ENCODE measurements at regions not wholly inside any gene's neighbourhood (a gene's known extent, or its start where the extent isn't known, plus 50 kb on each side); places are given as distances from the start of the nearest gene placed in this dataset.
"Not testable (repeated sequence)": the region's sequence is repeated elsewhere in the genome, so short reads cannot be mapped to it uniquely, and the experiment has no call there.

GRCh38 chr22:49349181-49349835 lies 478.4 kb downstream of the BRD1 start:
- DNase-seq (ENCODE audit: low read depth): no peak

DNA sequence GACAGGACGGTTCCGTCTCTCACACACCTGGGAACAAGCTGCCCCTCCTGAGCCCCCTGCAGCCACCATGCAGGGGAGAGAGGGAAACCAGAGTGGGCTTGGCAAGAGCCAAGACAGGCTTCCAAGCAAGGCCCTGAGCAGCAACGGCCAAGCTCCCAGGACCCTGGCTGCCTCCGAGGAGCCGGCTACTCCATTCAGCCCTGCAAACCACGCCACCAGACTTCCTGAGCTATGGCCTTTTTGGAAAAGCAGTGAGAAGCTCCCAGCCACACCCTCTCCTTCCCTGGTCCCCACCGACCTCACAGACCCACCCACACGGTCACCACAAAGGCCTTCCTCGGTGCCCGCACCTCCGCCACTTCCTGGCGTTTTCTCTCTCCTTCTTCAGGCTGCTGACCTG lies 479.0 kb downstream of the BRD1 start:
- no peak for DNase-seq (ENCODE audit: low read depth)

- DNase-seq (ENCODE audit: low read depth): no peak
Measured at GRCh38 chr22:49347376-49347775, 480.3 kb downstream of the BRD1 start.

DNA sequence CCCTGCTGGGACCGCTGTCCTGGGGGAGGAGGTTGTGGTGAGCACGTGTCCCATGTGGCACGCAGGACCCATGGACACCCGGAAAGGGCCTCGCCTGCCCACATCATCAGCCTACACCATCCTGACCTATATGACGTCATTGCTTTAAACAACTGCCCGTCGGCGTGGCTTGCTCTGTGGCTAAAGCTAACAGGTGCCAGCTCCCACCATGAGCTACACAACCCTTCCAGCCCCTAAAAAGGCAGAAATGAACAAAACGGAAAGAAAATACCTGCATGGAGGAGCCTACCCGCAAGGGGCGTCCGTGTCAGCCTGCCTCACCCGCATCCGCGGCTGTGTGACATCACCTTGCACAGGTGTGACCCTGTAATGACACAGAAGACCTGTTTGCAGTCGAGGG lies 481.8 kb downstream of the BRD1 start:
- no peak for DNase-seq (ENCODE audit: low read depth)

DNA sequence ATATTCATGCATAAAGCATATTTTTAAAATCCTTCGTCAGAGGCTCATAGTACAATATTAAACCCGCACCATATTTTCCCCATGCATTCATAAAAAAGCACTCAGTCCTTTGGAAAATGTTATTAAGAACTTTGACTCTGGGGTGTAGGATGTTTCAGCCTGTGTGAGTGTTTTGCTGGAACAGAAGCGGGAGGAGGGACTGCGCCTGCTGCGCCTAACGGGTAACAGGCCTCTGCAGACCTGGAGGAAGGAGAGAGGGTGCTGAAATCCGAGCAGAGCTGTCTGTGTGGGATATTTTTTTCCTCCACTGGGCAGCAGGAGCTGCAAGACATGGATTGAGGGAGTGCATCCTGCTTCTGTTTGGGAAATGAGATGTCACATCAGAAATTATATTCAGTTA lies 483.0 kb downstream of the BRD1 start:
- no peak for DNase-seq (ENCODE audit: low read depth)

DNA sequence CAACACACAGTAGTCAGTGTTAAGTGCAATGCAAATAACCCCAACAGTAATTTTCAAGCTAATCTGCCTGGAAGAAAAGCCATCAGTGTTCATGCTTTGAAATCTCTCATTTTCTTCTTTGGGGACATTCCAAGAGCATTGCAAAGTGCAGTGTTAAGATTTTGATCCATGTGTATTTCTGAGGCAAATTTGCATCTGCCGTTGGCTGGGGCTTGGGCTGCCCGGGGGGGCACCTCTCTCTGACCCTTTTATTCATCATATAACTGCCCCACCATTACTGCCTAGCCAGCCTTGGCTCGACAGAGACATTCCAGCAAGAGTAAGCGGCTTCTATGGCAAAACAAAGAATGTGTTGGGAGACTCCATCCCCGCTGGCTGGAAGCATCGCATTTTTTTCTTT lies 483.5 kb downstream of the BRD1 start:
- DNase-seq (ENCODE audit: low read depth): no peak

DNA sequence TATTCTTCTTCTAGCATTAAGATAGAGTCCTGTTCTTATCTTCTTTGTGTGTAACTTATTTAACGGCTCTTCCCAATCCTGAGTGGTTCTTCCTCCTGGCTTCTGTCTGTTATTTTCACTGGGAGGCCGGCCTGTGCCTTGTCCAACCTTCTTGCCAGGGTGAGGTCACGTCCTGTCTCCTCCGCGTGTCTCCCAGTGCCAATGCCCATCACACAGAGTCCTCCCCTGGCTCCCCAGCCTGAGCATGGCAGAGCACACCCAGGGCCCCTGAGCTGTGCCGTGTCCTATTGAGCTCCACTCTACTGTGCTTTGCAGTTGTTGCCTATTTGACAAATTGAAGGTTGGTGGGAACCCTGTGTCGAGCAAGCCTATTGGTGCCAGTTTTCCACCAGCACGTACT lies 487.3 kb downstream of the BRD1 start:
- DNase-seq (ENCODE audit: low read depth): no peak

DNA sequence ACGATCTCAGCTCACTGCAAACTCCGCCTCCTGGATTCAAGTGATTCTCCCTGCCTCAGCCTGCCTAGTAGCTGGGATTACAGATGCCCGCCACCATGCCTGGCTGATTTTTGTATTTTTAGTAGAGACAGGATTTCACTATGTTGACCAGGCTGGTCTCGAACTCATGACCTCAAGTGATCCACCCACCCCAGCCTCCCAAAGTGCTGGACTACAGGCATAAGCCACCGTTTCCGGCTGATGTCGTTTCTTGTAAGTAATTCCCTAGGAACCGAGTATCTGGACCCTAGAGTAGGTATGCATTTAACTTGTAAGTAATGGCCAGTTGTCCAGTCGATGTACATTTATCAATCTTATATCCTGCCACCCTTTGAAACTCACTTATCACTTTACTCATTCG lies 491.2 kb downstream of the BRD1 start:
- not testable (repeated sequence) for DNase-seq (ENCODE audit: low read depth)

GRCh38 chr22:49334976-49335375 lies 492.7 kb downstream of the BRD1 start:
- DNase-seq (ENCODE audit: low read depth): no peak

- DNase-seq (ENCODE audit: low read depth): no peak
Measured at GRCh38 chr22:49334449-49334789, 493.3 kb downstream of the BRD1 start.

GRCh38 chr22:49333206-49333605 lies 494.5 kb downstream of the BRD1 start:
- DNase-seq (ENCODE audit: low read depth): no peak

- DNase-seq (ENCODE audit: low read depth): no peak
Measured at GRCh38 chr22:49332691-49333090, 495.0 kb downstream of the BRD1 start.

- no peak for DNase-seq (ENCODE audit: low read depth)
Measured at GRCh38 chr22:49331878-49332277, 495.8 kb downstream of the BRD1 start.

DNA sequence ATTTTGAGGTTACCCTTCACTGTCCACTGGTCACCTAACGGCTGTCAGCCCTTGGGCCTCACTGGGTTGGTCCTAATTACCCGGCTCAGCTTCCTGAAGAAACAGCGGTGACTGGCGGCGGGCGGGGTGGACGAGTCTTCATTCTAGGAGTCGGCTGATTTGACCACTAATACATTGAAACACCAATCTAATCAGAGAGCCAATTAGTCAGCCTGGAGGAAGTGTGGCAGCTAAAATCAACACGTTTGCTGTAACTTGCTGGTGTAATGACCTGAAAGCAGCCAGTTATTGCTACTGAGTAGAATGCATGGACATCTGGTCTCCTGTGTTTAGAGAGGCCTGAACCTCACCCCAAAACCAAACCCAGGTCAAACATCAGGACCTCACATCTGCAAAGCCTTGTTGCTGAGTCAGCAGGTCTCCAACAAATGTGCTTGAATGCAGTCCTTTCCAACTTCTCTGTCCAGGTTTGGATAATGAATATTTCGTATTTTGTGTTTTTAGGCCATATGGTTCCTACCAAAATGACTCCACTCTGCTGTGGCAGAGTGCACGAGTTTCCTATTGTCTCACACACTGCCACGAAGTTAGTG lies 496.4 kb downstream of the BRD1 start:
- DNase-seq (ENCODE audit: low read depth): no peak

DNA sequence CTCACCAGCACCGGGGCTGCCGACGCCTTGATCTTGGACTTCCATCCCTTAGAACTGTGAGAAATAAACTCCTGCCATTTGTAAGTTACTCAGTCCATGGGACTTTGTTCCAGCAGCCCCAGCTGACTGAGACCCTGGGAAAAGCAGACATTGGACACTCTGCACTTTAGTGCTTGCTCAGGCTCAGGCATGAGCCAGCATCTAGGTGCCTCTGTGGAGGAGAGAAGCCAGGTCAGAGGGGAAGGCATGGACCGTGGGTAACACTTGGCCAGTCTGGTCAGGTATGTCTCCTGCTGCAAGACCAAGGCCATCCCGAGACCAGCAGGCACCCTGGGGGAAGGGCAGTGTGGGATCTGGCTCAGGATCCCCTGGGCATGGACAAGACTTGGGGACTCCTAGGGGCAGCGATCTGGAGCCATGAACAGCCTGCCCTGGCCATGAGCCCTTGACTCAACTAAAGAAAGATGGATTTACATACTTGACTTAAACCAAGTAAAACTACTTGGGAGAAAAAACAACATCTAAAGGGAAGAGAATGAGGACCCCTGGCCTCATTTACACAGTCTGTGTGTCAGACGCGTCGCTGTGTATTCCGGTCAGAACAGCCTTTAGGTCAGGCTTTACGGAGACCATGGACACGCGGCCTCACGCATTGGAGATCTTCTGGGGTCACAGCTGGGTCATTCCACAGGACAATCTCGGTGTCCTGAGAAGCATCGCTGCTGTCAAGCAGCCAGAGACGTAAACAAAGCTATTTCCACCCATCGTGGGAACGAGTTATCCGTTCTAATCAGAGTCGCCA lies 497.1 kb downstream of the BRD1 start:
- DNase-seq (ENCODE audit: low read depth): no peak

DNA sequence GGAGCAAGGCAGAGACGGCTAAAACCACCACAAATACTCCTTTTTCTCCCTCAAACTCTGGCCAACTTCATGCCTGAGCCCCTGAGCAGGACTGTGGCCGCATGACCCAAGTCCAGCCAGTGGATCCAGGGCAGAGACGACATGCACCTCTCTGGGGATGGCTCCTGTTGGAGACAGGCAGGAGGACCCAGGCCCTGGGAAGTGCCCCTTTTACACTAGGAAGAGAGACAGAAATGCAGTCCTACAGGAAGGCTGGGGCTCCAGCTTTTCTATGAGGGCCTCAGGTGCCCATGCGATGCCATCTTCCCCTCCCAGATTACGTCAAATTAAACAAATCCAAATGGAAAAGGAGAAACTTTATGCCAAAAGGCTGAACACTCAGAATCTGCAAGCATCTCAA lies 498.0 kb downstream of the BRD1 start:
- DNase-seq (ENCODE audit: low read depth): no peak

DNA sequence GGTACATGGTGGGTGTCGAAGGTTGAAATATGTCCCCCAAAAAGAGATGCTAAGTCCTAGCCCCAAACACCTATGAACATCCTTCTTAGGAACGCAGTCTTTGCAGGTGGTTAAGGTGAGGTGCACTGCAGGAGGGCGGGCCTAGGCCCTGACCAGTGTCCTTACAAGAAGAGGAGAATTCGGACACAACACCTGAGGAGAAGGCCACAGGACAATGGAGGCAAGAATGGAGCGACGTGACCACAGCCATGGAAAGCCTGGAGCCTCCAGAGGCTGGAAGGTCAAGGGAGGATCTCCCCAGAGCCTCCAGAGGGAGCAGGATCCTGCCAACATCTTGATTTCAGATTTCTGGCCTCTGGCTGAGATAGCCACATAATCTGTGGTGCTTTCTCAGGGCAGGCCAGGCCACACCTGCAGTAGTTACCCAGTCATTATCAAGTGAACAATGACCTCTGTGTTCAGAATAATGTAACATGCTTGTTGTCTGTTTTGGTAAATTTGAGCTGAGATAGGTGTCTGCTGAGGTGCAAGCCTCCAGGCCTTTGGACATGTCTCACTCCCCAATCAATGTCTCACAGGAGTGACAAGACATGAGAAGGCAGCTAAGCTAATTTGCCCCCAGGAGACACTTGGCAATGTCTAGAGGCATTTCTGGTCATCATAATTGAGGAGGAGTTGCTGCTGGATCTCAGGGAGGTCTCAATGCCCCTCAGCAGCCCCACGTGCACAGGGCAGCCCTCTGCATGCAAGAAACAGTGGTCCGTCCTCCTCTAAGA lies 498.9 kb downstream of the BRD1 start:
- DNase-seq (ENCODE audit: low read depth): no peak

DNA sequence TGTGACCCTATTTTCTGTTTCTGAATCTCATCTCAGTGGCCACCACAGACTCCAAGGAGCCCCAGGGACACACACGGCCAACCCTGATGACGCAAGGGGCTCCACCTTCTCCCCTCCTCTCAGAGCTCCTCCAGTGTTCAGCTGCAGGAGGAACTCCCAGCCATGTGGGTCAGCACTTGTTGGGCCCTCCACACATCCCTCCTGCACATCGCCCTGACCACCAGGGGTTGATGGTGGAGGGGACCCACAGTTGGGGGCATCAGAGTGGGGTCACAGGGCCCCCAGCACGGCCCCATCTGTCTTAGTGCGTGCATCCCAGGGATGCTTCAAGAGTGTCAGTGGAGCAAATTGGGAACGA lies 499.6 kb downstream of the BRD1 start:
- DNase-seq (ENCODE audit: low read depth): no peak

DNA sequence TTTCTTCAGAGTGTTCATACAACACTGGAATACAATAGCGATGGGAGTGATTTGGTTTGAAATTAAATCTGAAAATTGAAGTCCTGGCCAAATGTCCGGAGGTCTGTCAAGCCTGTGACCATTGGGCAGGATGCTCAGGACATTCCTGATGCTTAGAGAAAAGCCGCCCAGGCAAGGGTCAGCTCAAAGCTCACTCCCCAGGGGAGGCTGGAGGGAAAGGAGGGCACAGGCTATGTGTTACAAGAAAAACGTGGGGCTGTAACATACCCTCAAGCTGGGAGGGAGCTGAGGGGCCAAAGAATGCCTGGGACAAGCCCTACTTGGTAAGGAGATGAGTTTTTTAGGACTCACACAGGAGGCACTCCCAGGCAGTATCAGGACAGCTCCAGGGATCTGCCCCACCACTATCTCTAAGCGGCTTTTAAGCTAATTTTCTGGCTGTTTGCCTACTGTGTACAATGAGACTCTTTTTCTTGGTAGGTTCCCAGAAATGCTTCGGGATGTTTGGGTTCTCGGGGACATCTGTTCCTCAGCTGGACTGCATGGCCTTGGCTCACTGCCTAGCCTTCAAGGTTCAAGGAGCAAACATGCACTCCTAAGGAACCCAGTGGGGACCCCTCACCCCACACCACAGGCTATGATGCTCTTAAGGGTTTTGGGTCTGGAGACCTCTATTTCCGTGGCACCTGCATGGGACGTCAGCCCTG lies 500.1 kb downstream of the BRD1 start:
- no peak for DNase-seq (ENCODE audit: low read depth)

DNA sequence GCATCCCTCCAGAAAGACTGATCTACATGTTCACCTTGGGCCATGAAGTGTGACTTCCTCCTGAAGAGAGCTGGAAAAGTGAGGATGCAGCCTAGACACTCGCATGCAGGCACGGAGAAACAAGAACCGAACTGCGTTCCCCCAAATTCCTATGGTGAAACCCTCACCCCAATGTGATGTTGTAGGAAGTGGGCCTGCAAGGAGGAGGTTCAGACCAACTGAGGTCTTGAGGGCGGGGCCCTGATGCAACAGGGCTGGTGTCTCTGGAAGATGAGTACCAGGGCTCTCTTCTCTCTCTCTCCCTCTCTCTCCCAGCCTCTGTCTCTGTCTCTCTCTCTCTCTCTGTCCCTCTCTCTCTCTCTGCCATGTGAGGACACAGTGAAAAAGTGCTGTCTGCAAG lies 501.1 kb downstream of the BRD1 start:
- no peak for DNase-seq (ENCODE audit: low read depth)

- DNase-seq (ENCODE audit: low read depth): no peak
Measured at GRCh38 chr22:49325531-49326395, 501.9 kb downstream of the BRD1 start.

All from HS-5 (cell line).